H1 (cell line): ENCODE measurements at regions not wholly inside any gene's neighbourhood (a gene's known extent, or its start where the extent isn't known, plus 50 kb on each side); places are given as distances from the start of the nearest gene placed in this dataset.
A peak's percentile ranks its signal among the peaks of the same experiment; 100 is the strongest.

ENCODE experiments used
- CTCF ChIA-PET: fragments of 300-600 bp; sonication (Branson Sonifier 250); formaldehyde crosslinking; loops from one replicate; lab custom pipeline; 2021; ENCODE audit not compliant: partially characterized antibody; lab: Charles Lee
- POLR2A ChIA-PET: fragments of 300-600 bp; sonication (Branson Sonifier 250); formaldehyde crosslinking; loops from one replicate; lab custom pipeline; 2021; ENCODE audit warnings: inconsistent platforms; ENCODE audit not compliant: partially characterized antibody; lab: Charles Lee
- DNase-seq, 2 experiments: peaks; one replicate each; pipeline versions ENCODE4 v3.0.0 to v3.0.0-alpha.2; 2010 to 2022; ENCODE audit warnings: low spot score in 2 of 2, low read depth in 1 of 2, mixed read lengths in 1 of 2
- FAIRE-seq: peaks from 2 replicates; lab custom pipeline; 2011; peaks lifted over from hg19 to GRCh38; lab: Jason Lieb, UNC
- H2AFZ ChIP-seq: 2 replicates; pipeline ENCODE4 v1.8.1; 2012; ENCODE audit warnings: low read length, inconsistent platforms
- H2AK5ac ChIP-seq: 2 replicates; pipeline ENCODE4 v1.6.1; 2013; ENCODE audit warnings: low read depth, low read length
- H2BK120ac ChIP-seq: replicated peaks from 2 replicates; pipeline ENCODE3; 2013; ENCODE audit warnings: low read depth, low read length, inconsistent platforms
- H2BK12ac ChIP-seq: 2 replicates; pipeline ENCODE4 v1.6.1; 2013; ENCODE audit warnings: low read depth, low read length
- H2BK15ac ChIP-seq: 2 replicates; pipeline ENCODE4 v1.6.1; 2013; ENCODE audit warnings: low read length
- H2BK20ac ChIP-seq: 2 replicates; pipeline ENCODE4 v1.6.1; 2013; ENCODE audit warnings: low read length
- H2BK5ac ChIP-seq: 2 replicates; pipeline ENCODE4 v1.6.1; 2013; ENCODE audit warnings: low read depth, low read length
- H3K14ac ChIP-seq: 2 replicates; pipeline ENCODE4 v1.6.1; 2013; ENCODE audit warnings: inconsistent platforms; ENCODE audit not compliant: insufficient read length
- H3K18ac ChIP-seq: 2 replicates; pipeline ENCODE4 v1.6.1; 2013; ENCODE audit warnings: low read length; ENCODE audit errors: extremely low read depth
- H3K23ac ChIP-seq: 2 replicates; pipeline ENCODE4 v1.6.1; 2013; ENCODE audit warnings: inconsistent platforms; ENCODE audit not compliant: insufficient read length
- H3K23me2 ChIP-seq: 2 replicates; pipeline ENCODE4 v1.6.1; 2013; ENCODE audit warnings: low read depth, low read length
- H3K27ac ChIP-seq: 2 replicates; pipeline ENCODE4 v1.6.1; 2011; ENCODE audit warnings: low read depth, low read length, inconsistent platforms
- H3K27me3 ChIP-seq, 4 experiments: replicated peaks in 1 of 4; 1 replicate in 1 of 4; 2 replicates in 3 of 4; pipeline versions ENCODE4 v1.6.1 to v1.8.1; 2011 to 2013; ENCODE audit warnings: low read length in 3 of 4, mild to moderate bottlenecking in 3 of 4, inconsistent platforms in 2 of 4, mixed read lengths in 2 of 4, moderate library complexity in 1 of 4; ENCODE audit not compliant: control insufficient read depth in 3 of 4, insufficient read depth in 3 of 4; ENCODE audit errors: extremely low read depth in 1 of 4
- H3K36me3 ChIP-seq, 4 experiments: 2 replicates each; pipeline versions ENCODE4 v1.6.1 to v1.8.1; 2011 to 2013; ENCODE audit warnings: mild to moderate bottlenecking in 4 of 4, low read length in 3 of 4, moderate library complexity in 2 of 4, control low read depth in 1 of 4, inconsistent platforms in 1 of 4; ENCODE audit not compliant: insufficient read depth in 4 of 4, control insufficient read depth in 2 of 4
- H3K4ac ChIP-seq: replicated peaks from 2 replicates; pipeline ENCODE3; 2013; ENCODE audit warnings: low read length, low read depth, mixed read lengths, inconsistent platforms; ENCODE audit not compliant: insufficient read length
- H3K4me1 ChIP-seq, 4 experiments: replicated peaks in 1 of 4; 1 replicate in 1 of 4; 2 replicates in 3 of 4; pipeline versions ENCODE4 v1.6.1 to v1.8.1; 2011 to 2013; ENCODE audit warnings: low read length in 3 of 4, inconsistent platforms in 2 of 4, mixed read lengths in 1 of 4; ENCODE audit not compliant: insufficient read depth in 4 of 4, control insufficient read depth in 3 of 4
- H3K4me2 ChIP-seq, 2 experiments: 2 replicates each; pipeline versions ENCODE4 v1.6.1 to v1.8.1; 2011 to 2013; ENCODE audit warnings: low read depth in 2 of 2, low read length in 2 of 2, control low read depth in 1 of 2, inconsistent platforms in 1 of 2, mild to moderate bottlenecking in 1 of 2; ENCODE audit not compliant: insufficient read depth in 1 of 2
- H3K4me3 ChIP-seq, 4 experiments: fragments of 200-600, 300-600 bp in 1 of 4; sonication (generic), shearing (Covaris generic), sonication (Bioruptor Twin) in 1 of 4; 2 replicates each; pipeline versions ENCODE4 v1.5.1 to v1.8.1; 2011 to 2016; ENCODE audit warnings: low read length in 4 of 4, low read depth in 3 of 4, control low read depth in 2 of 4, inconsistent platforms in 2 of 4, mild to moderate bottlenecking in 2 of 4, mixed read lengths in 1 of 4, moderate library complexity in 1 of 4; ENCODE audit not compliant: insufficient read depth in 2 of 4; ENCODE audit errors: extremely low read depth in 1 of 4
- H3K56ac ChIP-seq: replicated peaks from 2 replicates; pipeline ENCODE3; 2013; ENCODE audit warnings: low read depth, mild to moderate bottlenecking, mixed read lengths, low read length, inconsistent platforms; ENCODE audit not compliant: insufficient read length
- H3K79me1 ChIP-seq: 2 replicates; pipeline ENCODE4 v1.6.1; 2013; ENCODE audit warnings: low read depth, low read length, control low read depth
- H3K79me2 ChIP-seq, 2 experiments: 2 replicates each; pipeline versions ENCODE4 v1.6.1 to v1.8.1; 2012 to 2013; ENCODE audit warnings: low read length in 2 of 2, mild to moderate bottlenecking in 2 of 2, inconsistent platforms in 1 of 2; ENCODE audit not compliant: insufficient read depth in 2 of 2, control insufficient read depth in 1 of 2
- H3K9ac ChIP-seq, 4 experiments: replicated peaks in 1 of 4; 1 replicate in 1 of 4; 2 replicates in 3 of 4; pipeline versions ENCODE4 v1.6.1 to v1.8.1; 2011 to 2013; ENCODE audit warnings: low read depth in 3 of 4, low read length in 3 of 4, control low read depth in 2 of 4, mild to moderate bottlenecking in 2 of 4, moderate library complexity in 2 of 4, inconsistent platforms in 1 of 4; ENCODE audit errors: extremely low read depth in 1 of 4
- H3K9me3 ChIP-seq, 2 experiments: 2 replicates each; pipeline versions ENCODE4 v1.6.1 to v1.8.1; 2012 to 2013; ENCODE audit warnings: mild to moderate bottlenecking in 2 of 2, moderate library complexity in 2 of 2, control low read depth in 1 of 2, inconsistent platforms in 1 of 2, low read depth in 1 of 2, low read length in 1 of 2, mixed read lengths in 1 of 2; ENCODE audit not compliant: insufficient read depth in 2 of 2
- H4K20me1 ChIP-seq, 2 experiments: replicated peaks in 1 of 2; 2 replicates each; pipeline versions ENCODE3 to v1.8.1; 2011 to 2013; ENCODE audit warnings: inconsistent platforms in 2 of 2, low read length in 2 of 2, mild to moderate bottlenecking in 1 of 2; ENCODE audit not compliant: insufficient read depth in 2 of 2, control insufficient read depth in 1 of 2
- H4K5ac ChIP-seq: 2 replicates; pipeline ENCODE4 v1.6.1; 2013; ENCODE audit warnings: low read length, low read depth, mixed read lengths, inconsistent platforms; ENCODE audit not compliant: insufficient read length
- H4K8ac ChIP-seq: 2 replicates; pipeline ENCODE4 v1.8.0; 2013; ENCODE audit warnings: mild to moderate bottlenecking, moderate library complexity, low read length, inconsistent platforms; ENCODE audit not compliant: insufficient read depth; ENCODE audit errors: extremely low read depth
- H4K91ac ChIP-seq: replicated peaks from 2 replicates; pipeline ENCODE3; 2013; ENCODE audit warnings: low read length, mixed read lengths, inconsistent platforms; ENCODE audit not compliant: insufficient read length
- CBX8 ChIP-seq: fragments of 300-800, 300-1000 bp; sonication (generic); IDR thresholded peaks from 2 replicates; pipeline ENCODE4 v1.7.1; 2016; ENCODE audit warnings: low read depth, low read length, borderline replicate concordance
- FOSL1 ChIP-seq: IDR thresholded peaks from 2 replicates; pipeline ENCODE4 v1.6.1; 2011; ENCODE audit warnings: mild to moderate bottlenecking, low read depth, low read length, moderate library complexity; ENCODE audit not compliant: insufficient read depth
- JUN ChIP-seq: IDR thresholded peaks from 2 replicates; pipeline ENCODE4 v1.6.1; 2011; ENCODE audit warnings: low read depth, mild to moderate bottlenecking, improper control_type of control experiment, low read length
- NRF1 ChIP-seq: IDR thresholded peaks from 2 replicates; pipeline ENCODE4 v1.6.1; 2011; ENCODE audit warnings: mild to moderate bottlenecking, low read depth, low read length, improper control_type of control experiment
- POU5F1 ChIP-seq: IDR thresholded peaks from 2 replicates; pipeline ENCODE4 v1.6.1; 2011; ENCODE audit warnings: low read depth, mild to moderate bottlenecking, low read length, moderate library complexity
- TBP ChIP-seq: IDR thresholded peaks from 2 replicates; pipeline ENCODE4 v1.6.1; 2011; ENCODE audit warnings: low read depth, low read length, improper control_type of control experiment
- ZNF274 ChIP-seq: IDR thresholded peaks from 2 replicates; pipeline ENCODE4 v1.7.0; 2012; ENCODE audit warnings: low read length, borderline replicate concordance; ENCODE audit errors: extremely low read depth
- WGBS, 2 experiments: shearing (Covaris generic) in 1 of 2; methylation state at CpG; one replicate each; pipeline versions ENCODE4 v1.1.6 to v1.1.7; 2013 to 2015; ENCODE audit warnings: low lambda C conversion rate in 2 of 2, mixed read lengths in 2 of 2, inconsistent platforms in 1 of 2, low coverage in 1 of 2, missing lambda C conversion rate in 1 of 2; ENCODE audit not compliant: insufficient replicate concordance in 2 of 2, insufficient coverage in 1 of 2, insufficient read length in 1 of 2; ENCODE audit errors: extremely low coverage in 1 of 2, missing lambda C conversion rate in 1 of 2; 5-methylcytosine and 5-hydroxymethylcytosine counted together

DNA sequence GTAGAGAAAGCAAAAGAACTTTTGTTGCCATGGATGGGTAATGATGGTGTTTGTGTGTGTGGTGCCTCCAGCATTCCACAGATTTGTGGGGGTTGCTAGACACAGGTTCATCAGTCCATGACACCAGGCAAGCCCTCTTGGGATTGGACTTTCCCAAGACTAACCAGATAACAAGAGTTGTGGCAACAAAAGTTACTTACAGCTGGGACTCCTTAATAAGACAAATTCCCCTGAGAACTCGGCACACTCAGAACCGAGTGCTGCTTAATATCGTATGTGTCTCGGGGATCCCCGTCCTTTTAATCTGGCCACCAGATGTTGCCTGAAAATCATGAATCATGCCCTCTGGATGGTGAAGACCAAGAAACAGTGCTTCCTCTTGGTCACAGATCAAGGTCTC is 193.3 kb downstream of the AJAP1 start:
- H2BK20ac ChIP-seq, result peak overlapping the region; percentile 34; the same call in 1 of the 2 replicates
- H2BK12ac ChIP-seq, result no peak overlapping the region
- no peak overlapping the region for H4K91ac ChIP-seq
- H2AFZ ChIP-seq, result peak overlapping the region; percentile 29; the same call in 1 of the 2 replicates
- H3K9ac ChIP-seq, result no peak overlapping the region; a peak in 1 of 7 replicates
- H3K36me3 ChIP-seq, result no peaks in the 10 kb centered on the region
- no peak overlapping the region for H4K8ac ChIP-seq
- H3K18ac ChIP-seq, result no peak overlapping the region
- no peak overlapping the region for H3K4me2 ChIP-seq
- ChIA-PET POLR2A (no interaction called here), CTCF (interaction anchor here (0.6 kb wide), 1 partner anchor 189 kb away, joined by 3 read pairs; no protein-coding TSS in a partner anchor)
- H3K79me1 ChIP-seq, result no peaks in the 10 kb centered on the region
- TF ChIP-seq FOSL1 (no peak), TBP (no peak), JUN (no peak), ZNF274 (no peak), NRF1 (no peak), POU5F1 (no peak), CBX8 (no peak)
- H3K4ac ChIP-seq, result no peak overlapping the region
- no peak overlapping the region for H3K56ac ChIP-seq
- H3K23ac ChIP-seq, result no peak overlapping the region
- no peaks in the 10 kb centered on the region for H3K79me2 ChIP-seq
- peaks cover 2 to 6% of the 10 kb centered on the region in 2 experiments; a peak in 2 of 4 replicates for H3K9me3 ChIP-seq
- H2BK5ac ChIP-seq, result no peak overlapping the region
- H4K20me1 ChIP-seq, result no peaks in the 10 kb centered on the region
- no peak overlapping the region for H3K27ac ChIP-seq
- no peak overlapping the region for H2AK5ac ChIP-seq
- peaks cover 0 to 1% (median 0%) of the 10 kb centered on the region in 4 experiments; a peak in 1 of 7 replicates for H3K27me3 ChIP-seq
- FAIRE-seq (no peak), DNase-seq (no peak)
- peaks cover 0 to 6% (median 0%) of the 10 kb centered on the region in 4 experiments; a peak in 2 of 7 replicates for H3K4me1 ChIP-seq
- H3K23me2 ChIP-seq, result no peaks in the 10 kb centered on the region; the same call in 1 of the 2 replicates
- no peak overlapping the region for H3K4me3 ChIP-seq
- H2BK120ac ChIP-seq, result no peak overlapping the region
- no peak overlapping the region for H3K14ac ChIP-seq
- H2BK15ac ChIP-seq, result no peak overlapping the region
- 90% methylated on average over 5 of the region's 5 CpGs; no CpG with 5 or more reads in 1 of the 2 experiments for WGBS, 2 experiments
- H4K5ac ChIP-seq, result no peak overlapping the region
